ENCODE measurements at regions not wholly inside any gene's neighbourhood (a gene's known extent, or its start where the extent isn't known, plus 50 kb on each side); places are given as distances from the start of the nearest gene placed in this dataset.

- ChIA-PET CTCF (ENCODE audit: low intra/inter-chr PET ratio) (no interaction called here), POLR2A (interaction anchor here (0.7 to 1.8 kb wide), 2 partner anchors 13 to 608 kb away, joined by 3 to 6 read pairs; no protein-coding TSS in a partner anchor)
- H3K4me2 ChIP-seq (ENCODE audit: insufficient read depth, low read length), result no peak overlapping the region
- ATAC-seq (no peak), DNase-seq (ENCODE audit: extremely low read depth in 1 of 4, low spot score in 3 of 4) (no peak), FAIRE-seq (no peak)
- WGBS (ENCODE audit: insufficient coverage, low coverage, missing lambda C conversion rate), result 0% methylated on average over 2 of the region's 2 CpGs
- H3K27ac ChIP-seq (ENCODE audit: extremely low read depth, low read depth, low read length), result no peak overlapping the region
- no TSS peak for BruUV-seq (replicated peaks)
- in situ Hi-C loops (cut with MboI) (no loop called here), intact Hi-C loops (cut with micrococcal nuclease) (no loop called here)
- no peaks in the 10 kb centered on the region for H3K36me3 ChIP-seq (ENCODE audit: control insufficient read depth, insufficient read depth, low read length)
- H3K9me3 ChIP-seq (replicated peaks; ENCODE audit: control insufficient read depth, insufficient read depth, low read depth, low read length), result no peaks in the 10 kb centered on the region
- H3K9me1 ChIP-seq (ENCODE audit: control insufficient read depth, insufficient read depth, low read length), result no peaks in the 10 kb centered on the region
- no peaks in the 10 kb centered on the region for H3K79me2 ChIP-seq (ENCODE audit: control insufficient read depth, insufficient read depth, low read length)
- no peak for TF ChIP-seq ZNF431 (CRISPR knock-in tag; IDR thresholded peaks at IDR 0.05)
- no peak for TF ChIP-seq ZNF3 (CRISPR knock-in tag; IDR thresholded peaks at IDR 0.05)
- no peak for TF ChIP-seq NR2C1 (IDR thresholded peaks at IDR 0.05)
- TF ChIP-seq NR2C1 (tag; IDR thresholded peaks at IDR 0.05), result no peak
- no peak for TF ChIP-seq IRF1 (CRISPR knock-in tag; IDR thresholded peaks at IDR 0.05; ENCODE audit: borderline replicate concordance)
- TF ChIP-seq FOXK2 (conservative IDR thresholded peaks at IDR 0.05 in 1 of 2, IDR thresholded peaks at IDR 0.05 in 1 of 2; ENCODE audit: low read depth in 2 of 2), result no peak
- no peak for TF ChIP-seq KLF6 (CRISPR knock-in tag; IDR thresholded peaks at IDR 0.05; ENCODE audit: borderline replicate concordance)
- TF ChIP-seq SMARCE1 (IDR thresholded peaks at IDR 0.05), result no peak
- no peak for TF ChIP-seq ARID2 (IDR thresholded peaks at IDR 0.05)
- no peak for TF ChIP-seq HNRNPL (IDR thresholded peaks at IDR 0.05; ENCODE audit: low read depth, low read length)
- H3K27me3 ChIP-seq (ENCODE audit: control insufficient read depth in 2 of 2, insufficient read depth in 2 of 2, low read length in 2 of 2), result no peaks in the 10 kb centered on the region; a peak in 1 of 5 replicates
- no peaks in the 10 kb centered on the region for H4K20me1 ChIP-seq (replicated peaks; ENCODE audit: control insufficient read depth, insufficient read depth, low read length)
- no peaks in the 10 kb centered on the region for H3K4me1 ChIP-seq (replicated peaks in 1 of 2; ENCODE audit: control insufficient read depth in 2 of 2, insufficient read depth in 2 of 2, low read length in 2 of 2)
- H3K4me3 ChIP-seq, result no peak overlapping the region
- H3K9ac ChIP-seq (ENCODE audit: insufficient read depth in 1 of 2, low read depth in 2 of 2, low read length in 2 of 2), result no peak overlapping the region
- no peak overlapping the region for H2AFZ ChIP-seq (ENCODE audit: low read depth, low read length)
Observed at GRCh38 chr5:61280761-61281427, 51.2 kb upstream of the ZSWIM6 start.

Data from K562 (cell line).